ENCODE measurements at regions not wholly inside any gene's neighbourhood (a gene's known extent, or its start where the extent isn't known, plus 50 kb on each side); places are given as distances from the start of the nearest gene placed in this dataset.

- no peak for DNase-seq
Measured at GRCh38 chr1:13926556-13926955, 226.6 kb downstream of the PRDM2 start.

GRCh38 chr1:13927736-13928135, 227.7 kb downstream of the PRDM2 start:
- DNase-seq: no peak

GRCh38 chr1:13929313-13929712, 229.3 kb downstream of the PRDM2 start:
- DNase-seq: no peak

GRCh38 chr1:13930151-13930550, 230.2 kb downstream of the PRDM2 start:
- no peak for DNase-seq

- DNase-seq: no peak
Measured at GRCh38 chr1:13931226-13931625, 231.2 kb downstream of the PRDM2 start.

- DNase-seq: no peak
Measured at GRCh38 chr1:13935336-13935735, 235.3 kb downstream of the PRDM2 start.

- DNase-seq: no peak
Measured at GRCh38 chr1:13941315-13941714, 241.3 kb downstream of the PRDM2 start.

GRCh38 chr1:13943055-13943454, 243.1 kb downstream of the PRDM2 start:
- DNase-seq: no peak

GRCh38 chr1:13945856-13946255, 245.9 kb downstream of the PRDM2 start:
- no peak for DNase-seq

- DNase-seq: no peak
Measured at GRCh38 chr1:13947658-13948057, 247.7 kb downstream of the PRDM2 start.

GRCh38 chr1:13948396-13948795, 248.4 kb downstream of the PRDM2 start:
- DNase-seq: no peak

- DNase-seq: no peak
Measured at GRCh38 chr1:13948888-13949391, 249.0 kb downstream of the PRDM2 start.

GRCh38 chr1:13949546-13949945, 249.6 kb downstream of the PRDM2 start:
- DNase-seq: no peak

- no peak for DNase-seq
Measured at GRCh38 chr1:13950637-13951036, 250.6 kb downstream of the PRDM2 start.

GRCh38 chr1:13951793-13952751, 252.1 kb downstream of the PRDM2 start:
- no peak for DNase-seq

GRCh38 chr1:13952985-13953384, 253.0 kb downstream of the PRDM2 start:
- no peak for DNase-seq

GRCh38 chr1:13956393-13956792, 256.4 kb downstream of the PRDM2 start:
- no peak for DNase-seq

GRCh38 chr1:13960375-13960987, 260.5 kb downstream of the PRDM2 start:
- DNase-seq: peak; percentile 58

- DNase-seq: no peak
Measured at GRCh38 chr1:13964768-13965167, 264.8 kb downstream of the PRDM2 start.

GRCh38 chr1:13965770-13966398, 265.9 kb downstream of the PRDM2 start:
- DNase-seq: no peak

- DNase-seq: no peak
Measured at GRCh38 chr1:13967707-13968106, 267.7 kb downstream of the PRDM2 start.

GRCh38 chr1:13968361-13968760, 268.4 kb downstream of the PRDM2 start:
- no peak for DNase-seq

- no peak for DNase-seq
Measured at GRCh38 chr1:13970631-13971247, 270.8 kb downstream of the PRDM2 start.

Measured in CD4-positive, alpha-beta T cell treated with Interleukin-12 subunit alpha and Interleukin-12 subunit beta, for 1 hour (primary cell).